ENCODE measurements at regions not wholly inside any gene's neighbourhood (a gene's known extent, or its start where the extent isn't known, plus 50 kb on each side); places are given as distances from the start of the nearest gene placed in this dataset.

- TF ChIP-seq, protein P1, sequence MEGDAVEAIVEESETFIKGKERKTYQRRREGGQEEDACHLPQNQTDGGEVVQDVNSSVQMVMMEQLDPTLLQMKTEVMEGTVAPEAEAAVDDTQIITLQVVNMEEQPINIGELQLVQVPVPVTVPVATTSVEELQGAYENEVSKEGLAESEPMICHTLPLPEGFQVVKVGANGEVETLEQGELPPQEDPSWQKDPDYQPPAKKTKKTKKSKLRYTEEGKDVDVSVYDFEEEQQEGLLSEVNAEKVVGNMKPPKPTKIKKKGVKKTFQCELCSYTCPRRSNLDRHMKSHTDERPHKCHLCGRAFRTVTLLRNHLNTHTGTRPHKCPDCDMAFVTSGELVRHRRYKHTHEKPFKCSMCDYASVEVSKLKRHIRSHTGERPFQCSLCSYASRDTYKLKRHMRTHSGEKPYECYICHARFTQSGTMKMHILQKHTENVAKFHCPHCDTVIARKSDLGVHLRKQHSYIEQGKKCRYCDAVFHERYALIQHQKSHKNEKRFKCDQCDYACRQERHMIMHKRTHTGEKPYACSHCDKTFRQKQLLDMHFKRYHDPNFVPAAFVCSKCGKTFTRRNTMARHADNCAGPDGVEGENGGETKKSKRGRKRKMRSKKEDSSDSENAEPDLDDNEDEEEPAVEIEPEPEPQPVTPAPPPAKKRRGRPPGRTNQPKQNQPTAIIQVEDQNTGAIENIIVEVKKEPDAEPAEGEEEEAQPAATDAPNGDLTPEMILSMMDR (IDR thresholded peaks at IDR 0.05; ENCODE audit: low read depth, low read length, missing control alignments): no peak
- in situ Hi-C loops (cut with HindIII; ENCODE audit: low sequenced_read_pairs): no loop called here
- no peak overlapping the region for H3K4me3 ChIP-seq (ENCODE audit: low read depth, low read length)
- no peak for DNase-seq (ENCODE audit: low read depth)
These were observed 66.4 kb upstream of the PICALM start for GRCh38 chr11:86135319-86135714.

- in situ Hi-C loops (cut with HindIII; ENCODE audit: low sequenced_read_pairs): no loop called here
- TF ChIP-seq, protein P1 (IDR thresholded peaks at IDR 0.05; ENCODE audit: low read depth, low read length, missing control alignments): no peak
These were observed 65.9 kb upstream of the PICALM start for GRCh38 chr11:86134580-86135318.

GRCh38 chr11:86132667-86133249, 63.9 kb upstream of the PICALM start:
- no peak for DNase-seq (ENCODE audit: low read depth)
- in situ Hi-C loops (cut with HindIII; ENCODE audit: low sequenced_read_pairs): no loop called here
- no peak overlapping the region for H3K4me3 ChIP-seq (ENCODE audit: low read depth, low read length)
- TF ChIP-seq, protein P1 (IDR thresholded peaks at IDR 0.05; ENCODE audit: low read depth, low read length, missing control alignments): no peak

More at GRCh38 chr11:86134580-86135318, 65.9 kb upstream of the PICALM start:
- H3K4me3 ChIP-seq (ENCODE audit: low read depth, low read length): no peak overlapping the region
- no peak for DNase-seq (ENCODE audit: low read depth)

DNA sequence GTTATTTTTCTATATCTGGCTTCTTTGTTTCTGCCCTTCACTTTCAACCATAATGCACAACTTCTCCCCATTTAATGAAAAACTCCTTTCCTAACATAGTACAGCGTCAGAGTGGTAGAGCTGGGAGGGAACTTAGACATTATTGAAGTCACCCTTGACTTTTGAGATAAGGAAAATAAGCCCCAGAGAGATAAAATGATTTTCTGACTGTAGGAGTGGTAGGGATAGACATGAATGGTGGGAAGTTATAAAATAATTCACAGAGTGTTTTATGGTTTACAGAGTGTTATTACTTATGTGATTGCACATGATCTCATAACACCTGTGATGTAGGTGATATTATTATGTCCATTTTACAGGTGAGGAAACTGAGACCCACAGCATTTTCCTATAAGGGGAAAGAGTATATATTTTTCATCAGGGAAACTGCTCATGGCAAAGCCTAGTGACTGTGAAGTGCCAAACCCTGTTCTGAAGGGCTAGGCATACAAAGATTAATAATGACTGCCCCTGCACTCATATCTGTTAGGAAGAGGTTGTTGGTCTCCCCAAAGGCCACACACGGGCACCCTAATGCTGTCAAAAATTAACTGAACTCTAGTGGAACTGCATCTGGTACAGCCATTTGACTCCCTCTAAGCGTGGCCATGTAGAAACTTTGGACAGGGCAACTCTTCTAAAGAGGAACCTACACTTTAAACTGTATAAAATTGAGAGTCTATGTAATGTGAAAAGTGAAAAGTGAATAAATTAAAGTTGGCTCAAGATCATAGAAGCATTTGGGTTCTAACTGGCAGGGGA, 61.1 kb upstream of the PICALM start:
- TF ChIP-seq, protein P1 (IDR thresholded peaks at IDR 0.05; ENCODE audit: low read depth, low read length, missing control alignments): no peak
- in situ Hi-C loops (cut with HindIII; ENCODE audit: low sequenced_read_pairs): no loop called here
- DNase-seq (ENCODE audit: low read depth): no peak
- no peak overlapping the region for H3K4me3 ChIP-seq (ENCODE audit: low read depth, low read length)

GRCh38 chr11:86128914-86129313, 60.0 kb upstream of the PICALM start:
- in situ Hi-C loops (cut with HindIII; ENCODE audit: low sequenced_read_pairs): no loop called here
- no peak for DNase-seq (ENCODE audit: low read depth)
- TF ChIP-seq, protein P1 (IDR thresholded peaks at IDR 0.05; ENCODE audit: low read depth, low read length, missing control alignments): no peak
- H3K4me3 ChIP-seq (ENCODE audit: low read depth, low read length): no peak overlapping the region

DNA sequence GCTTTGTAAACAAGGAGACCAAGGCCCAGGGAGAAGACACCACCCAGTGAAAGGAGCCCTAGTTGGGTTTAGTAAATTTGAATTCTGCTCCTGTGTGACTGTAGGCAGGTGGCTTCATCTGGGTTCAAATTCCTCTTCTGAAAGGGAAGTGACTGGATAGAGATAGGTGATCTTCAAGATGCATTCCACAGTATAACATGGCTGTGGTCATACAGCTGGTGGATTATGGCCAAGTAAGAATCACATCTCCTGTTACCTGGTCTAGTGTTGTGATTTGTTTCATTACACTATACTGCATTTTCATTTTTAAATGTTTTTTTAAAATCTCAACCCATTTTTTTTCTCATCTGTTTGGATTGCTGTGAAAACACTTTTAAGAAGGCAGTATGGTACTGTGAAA, 58.0 kb upstream of the PICALM start:
- in situ Hi-C loops (cut with HindIII; ENCODE audit: low sequenced_read_pairs): no loop called here
- no peak for DNase-seq (ENCODE audit: low read depth)
- no peak overlapping the region for H3K4me3 ChIP-seq (ENCODE audit: low read depth, low read length)
- TF ChIP-seq, protein P1 (IDR thresholded peaks at IDR 0.05; ENCODE audit: low read depth, low read length, missing control alignments): no peak
